Esophagus squamous epithelium (tissue), 5 donors: ENCODE measurements at regions not wholly inside any gene's neighbourhood (a gene's known extent, or its start where the extent isn't known, plus 50 kb on each side); places are given as distances from the start of the nearest gene placed in this dataset.
"Not testable (repeated sequence)": the region's sequence is repeated elsewhere in the genome, so short reads cannot be mapped to it uniquely, and the experiment has no call there.

Experiments
- DNase-seq: peaks from one replicate; lab custom pipeline; 2025; lab: John Stamatoyannopoulos, UW
- H3K27ac ChIP-seq, 4 donors: fragments of 200-600 bp; sonication (generic); one replicate each; pipeline ENCODE4 v1.5.1; 2016 to 2019; ENCODE audit warnings: mild to moderate bottlenecking in 1 of 4
- H3K27me3 ChIP-seq, 4 donors: fragments of 200-600 bp; sonication (generic); 1 replicate in 3 of 4; 2 replicates in 1 of 4; pipeline versions ENCODE4 v1.5.1 to v1.6.0; 2017 to 2021; ENCODE audit warnings: antibody characterized with exemption in 1 of 4
- H3K36me3 ChIP-seq, 3 donors: fragments of 200-600 bp; sonication (generic); one replicate each; pipeline ENCODE4 v1.5.1; 2016 to 2019
- H3K4me1 ChIP-seq, 3 donors: fragments of 200-600 bp; sonication (generic); one replicate each; pipeline ENCODE4 v1.5.1; 2017 to 2019
- H3K4me3 ChIP-seq, 4 donors: fragments of 200-600 bp; sonication (generic); 1 replicate in 3 of 4; 2 replicates in 1 of 4; pipeline ENCODE4 v1.5.1; 2016 to 2019; ENCODE audit warnings: mild to moderate bottlenecking in 2 of 4, moderate library complexity in 1 of 4
- H3K9me3 ChIP-seq, 3 donors: fragments of 200-600 bp; sonication (generic); one replicate each; pipeline ENCODE4 v1.5.1; 2016 to 2019
- WGBS, 2 donors: methylation state at CpG; one replicate each; pipeline ENCODE4 v1.1.5; 2018; 5-methylcytosine and 5-hydroxymethylcytosine counted together
- intact Hi-C: fragments of 100-400 bp; cut with DNase I; formaldehyde crosslinking; loops from one replicate; pipeline ENCODE4 v1.15.0; 2022
- donor health status: DM: yes; HTN: yes; CAD: no.

- H3K4me3 ChIP-seq, H3K36me3 ChIP-seq, H3K27ac ChIP-seq, intact Hi-C loops, H3K4me1 ChIP-seq, H3K27me3 ChIP-seq, DNase-seq, H3K9me3 ChIP-seq: not testable (repeated sequence)
- WGBS, 2 donors: no CpG with 5 or more reads among the region's 1 CpG
Measured at GRCh38 chr9:39674437-39675210, 319.2 kb downstream of the SPATA31A1 start.

GRCh38 chr9:39675211-39675553 is 319.7 kb downstream of the SPATA31A1 start:
- H3K9me3 ChIP-seq, H3K4me3 ChIP-seq, H3K4me1 ChIP-seq, H3K36me3 ChIP-seq, H3K27ac ChIP-seq, DNase-seq, H3K27me3 ChIP-seq, intact Hi-C loops: not testable (repeated sequence)
- WGBS, 2 donors: no CpG with 5 or more reads among the region's 2 CpGs

GRCh38 chr9:39678534-39679263 is 323.2 kb downstream of the SPATA31A1 start:
- intact Hi-C loops, DNase-seq, H3K27ac ChIP-seq, H3K4me1 ChIP-seq, H3K4me3 ChIP-seq, H3K27me3 ChIP-seq, H3K36me3 ChIP-seq, H3K9me3 ChIP-seq: not testable (repeated sequence)
- no CpG with 5 or more reads among the region's 9 CpGs for WGBS, 2 donors

DNA sequence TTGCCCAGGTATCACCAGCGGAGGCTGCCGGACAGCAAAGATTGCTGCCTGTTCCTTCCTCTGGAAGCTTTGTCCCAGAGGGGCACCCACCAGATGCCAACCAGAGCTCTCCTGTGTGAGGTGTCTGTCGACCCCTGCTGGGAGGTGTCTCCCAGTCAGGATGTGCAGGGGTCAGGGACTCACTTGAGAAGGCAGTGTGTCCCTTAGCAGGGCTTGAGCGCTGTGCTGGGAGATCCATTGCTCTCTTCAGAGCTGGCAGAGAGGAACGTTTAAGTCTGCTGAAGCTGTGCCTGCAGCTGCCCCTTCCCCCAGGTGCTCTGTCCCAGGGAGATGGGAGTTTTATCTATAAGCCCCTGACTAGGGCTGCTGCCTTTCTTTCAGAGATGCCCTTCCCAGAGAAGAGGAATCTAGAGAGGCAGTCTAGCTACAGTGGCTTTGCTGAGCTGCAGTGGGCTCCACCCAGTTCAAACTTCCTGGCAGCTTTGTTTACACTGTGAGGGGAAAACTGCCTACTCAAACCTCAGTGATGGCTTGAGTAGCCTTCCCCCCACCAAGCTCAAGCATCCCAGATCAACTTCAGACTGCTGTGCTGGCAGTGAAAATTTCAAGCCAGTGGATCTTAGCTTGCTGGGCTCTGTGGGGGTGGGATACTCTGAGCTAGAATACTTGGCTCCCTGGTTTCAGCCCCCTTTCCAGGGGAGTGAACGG is 325.4 kb downstream of the SPATA31A1 start:
- H3K9me3 ChIP-seq, H3K4me1 ChIP-seq, DNase-seq, H3K36me3 ChIP-seq, H3K27me3 ChIP-seq, H3K27ac ChIP-seq, H3K4me3 ChIP-seq, intact Hi-C loops: not testable (repeated sequence)
- WGBS, 2 donors: no CpG with 5 or more reads among the region's 6 CpGs

GRCh38 chr9:39728862-39729261 is 373.4 kb downstream of the SPATA31A1 start:
- H3K4me3 ChIP-seq, intact Hi-C loops, H3K27me3 ChIP-seq, H3K4me1 ChIP-seq, H3K9me3 ChIP-seq, H3K36me3 ChIP-seq, DNase-seq, H3K27ac ChIP-seq: not testable (repeated sequence)
- no CpG with 5 or more reads among the region's 2 CpGs for WGBS, 2 donors

GRCh38 chr9:39744898-39745297 is 389.4 kb downstream of the SPATA31A1 start:
- H3K27ac ChIP-seq, H3K27me3 ChIP-seq, H3K36me3 ChIP-seq, intact Hi-C loops, H3K4me3 ChIP-seq, H3K9me3 ChIP-seq, DNase-seq, H3K4me1 ChIP-seq: not testable (repeated sequence)
- WGBS, 2 donors: no CpG with 5 or more reads among the region's 17 CpGs

- H3K27ac ChIP-seq, DNase-seq, H3K9me3 ChIP-seq, H3K4me1 ChIP-seq, intact Hi-C loops, H3K27me3 ChIP-seq, H3K36me3 ChIP-seq, H3K4me3 ChIP-seq: not testable (repeated sequence)
- WGBS, 2 donors: no CpG with 5 or more reads among the region's 4 CpGs
Measured at GRCh38 chr9:39775570-39775969, 420.1 kb downstream of the SPATA31A1 start.

GRCh38 chr9:39791356-39791755 is 435.9 kb downstream of the SPATA31A1 start:
- H3K9me3 ChIP-seq, H3K27me3 ChIP-seq, H3K4me1 ChIP-seq, intact Hi-C loops, H3K36me3 ChIP-seq, DNase-seq: not testable (repeated sequence)
- Histone ChIP-seq H3K27ac (peak overlapping the region in 3 of 4 donors; percentile 25 to 58 (median 54)), H3K4me3 (peak overlapping the region; percentile 20 to 63 (median 36))
- 3% methylated on average over 11 of the region's 31 CpGs; no CpG with 5 or more reads in 1 of the 2 donors for whole genome bisulfite sequencing, 2 donors

DNA sequence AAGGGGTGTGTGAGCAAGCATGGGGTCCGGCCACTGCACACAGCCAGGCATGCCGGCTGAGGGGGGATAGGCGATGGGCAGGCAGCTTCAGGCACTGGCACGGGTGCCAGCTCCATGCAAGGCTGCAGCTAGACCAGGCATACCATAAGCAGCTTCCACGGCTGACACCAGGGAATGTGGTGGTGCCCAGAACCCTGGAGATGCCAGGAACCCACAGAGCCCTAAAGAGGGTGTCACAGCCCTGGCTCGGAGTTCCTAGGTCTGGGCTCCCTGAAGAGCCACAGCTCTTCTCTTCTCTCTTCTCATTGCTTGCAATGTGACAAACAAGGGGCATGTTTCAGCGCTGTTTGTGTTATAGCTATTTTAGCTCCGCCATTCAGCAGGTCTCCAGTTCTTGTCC is 442.5 kb downstream of the SPATA31A1 start:
- intact Hi-C loops, DNase-seq, H3K4me3 ChIP-seq, H3K4me1 ChIP-seq, H3K36me3 ChIP-seq, H3K27ac ChIP-seq, H3K27me3 ChIP-seq, H3K9me3 ChIP-seq: not testable (repeated sequence)
- WGBS, 2 donors: no CpG with 5 or more reads among the region's 8 CpGs

DNA sequence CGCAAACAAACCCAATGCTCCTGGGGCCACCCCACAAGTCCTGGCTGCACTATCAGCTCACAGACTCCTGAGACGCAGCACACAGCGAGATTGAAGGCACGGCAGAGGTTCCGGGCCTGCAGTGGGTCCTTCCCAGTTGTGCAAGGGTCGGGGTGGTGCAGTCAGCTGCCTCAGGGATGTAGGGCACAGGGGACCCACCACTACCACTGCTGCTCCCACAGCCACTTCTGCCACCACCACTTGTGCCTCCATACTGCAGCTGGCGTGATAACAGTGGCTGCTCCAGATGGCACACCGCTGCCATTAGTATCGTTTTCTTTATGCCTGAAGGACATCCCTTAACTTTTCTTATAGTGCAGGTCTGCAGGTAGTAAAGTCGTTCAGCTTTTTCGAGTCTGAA is 443.8 kb downstream of the SPATA31A1 start:
- intact Hi-C loops, DNase-seq: not testable (repeated sequence)
- WGBS, 2 donors: no CpG with 5 or more reads among the region's 11 CpGs

DNA sequence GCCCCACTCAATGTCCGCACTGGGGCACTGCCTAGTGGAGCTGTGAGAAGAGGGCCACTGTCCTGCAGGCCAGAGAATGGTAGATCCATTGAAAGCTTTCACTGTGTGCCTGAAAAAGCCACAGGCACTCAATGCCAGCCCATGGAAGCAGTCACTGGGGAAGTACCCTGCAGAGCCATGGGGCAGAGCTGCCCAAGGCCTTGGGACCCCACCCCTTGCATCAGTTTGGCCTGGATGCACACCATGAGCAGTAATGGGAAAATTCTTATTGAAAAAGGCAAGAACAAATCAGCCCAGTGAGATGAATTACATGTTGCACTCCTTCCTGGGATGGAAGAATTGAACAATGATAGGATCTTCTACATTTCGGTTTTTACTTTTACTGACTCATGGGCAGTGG is 447.1 kb downstream of the SPATA31A1 start:
- H3K27me3 ChIP-seq, H3K27ac ChIP-seq, DNase-seq, intact Hi-C loops, H3K36me3 ChIP-seq, H3K4me1 ChIP-seq, H3K4me3 ChIP-seq, H3K9me3 ChIP-seq: not testable (repeated sequence)
- no CpG with 5 or more reads among the region's 2 CpGs for WGBS, 2 donors

More for the DNA sequence above, 443.8 kb downstream of the SPATA31A1 start:
- not testable (repeated sequence) for H3K9me3 ChIP-seq, H3K27me3 ChIP-seq, H3K4me1 ChIP-seq, H3K27ac ChIP-seq, H3K4me3 ChIP-seq, H3K36me3 ChIP-seq
